RWPE2 (cell line): ENCODE measurements at regions not wholly inside any gene's neighbourhood (a gene's known extent, or its start where the extent isn't known, plus 50 kb on each side); places are given as distances from the start of the nearest gene placed in this dataset.

Experiments used
- ATAC-seq: fragments of 200-7000 bp; cut with Tn5 transposase; 3 replicates; pipeline ENCODE4 v1.9.1; 2021; ENCODE audit warnings: low read depth
- DNase-seq: peaks from one replicate; pipeline ENCODE4 v3.0.0-alpha.2; 2020; ENCODE audit warnings: low spot score
- H3K27ac ChIP-seq: fragments of 450-650 bp; 2 replicates; pipeline ENCODE4 v1.5.1; 2017; ENCODE audit warnings: mild to moderate bottlenecking; ENCODE audit not compliant: poor library complexity, severe bottlenecking
- H3K27me3 ChIP-seq: fragments of 250-450 bp; sonication (Bioruptor Pico); 2 replicates; pipeline ENCODE4 v1.5.1; 2021; ENCODE audit warnings: mild to moderate bottlenecking, moderate library complexity; ENCODE audit not compliant: insufficient read depth, poor library complexity, severe bottlenecking
- H3K36me3 ChIP-seq: fragments of 250-450 bp; sonication (Bioruptor Pico); 2 replicates; pipeline ENCODE4 v1.5.1; 2020; ENCODE audit warnings: low read depth, mild to moderate bottlenecking, moderate library complexity
- H3K4me1 ChIP-seq: fragments of 250-450 bp; sonication (Bioruptor Pico); 2 replicates; pipeline ENCODE4 v1.5.1; 2021; ENCODE audit warnings: mild to moderate bottlenecking, moderate library complexity; ENCODE audit not compliant: insufficient read depth, poor library complexity, severe bottlenecking
- H3K4me3 ChIP-seq: fragments of 250-450 bp; sonication (Bioruptor Pico); 2 replicates; pipeline ENCODE4 v1.5.1; 2021; ENCODE audit warnings: mild to moderate bottlenecking, moderate library complexity; ENCODE audit not compliant: severe bottlenecking
- H3K9me3 ChIP-seq: fragments of 250-450 bp; sonication (Bioruptor Pico); 2 replicates; pipeline ENCODE4 v1.5.1; 2021; ENCODE audit warnings: mild to moderate bottlenecking, moderate library complexity; ENCODE audit not compliant: severe bottlenecking
- CTCF ChIP-seq: fragments of 450-650 bp; IDR thresholded peaks from one replicate; pipeline ENCODE4 v1.5.1; 2017; ENCODE audit warnings: mild to moderate bottlenecking, moderate library complexity; ENCODE audit not compliant: poor library complexity, severe bottlenecking

DNA sequence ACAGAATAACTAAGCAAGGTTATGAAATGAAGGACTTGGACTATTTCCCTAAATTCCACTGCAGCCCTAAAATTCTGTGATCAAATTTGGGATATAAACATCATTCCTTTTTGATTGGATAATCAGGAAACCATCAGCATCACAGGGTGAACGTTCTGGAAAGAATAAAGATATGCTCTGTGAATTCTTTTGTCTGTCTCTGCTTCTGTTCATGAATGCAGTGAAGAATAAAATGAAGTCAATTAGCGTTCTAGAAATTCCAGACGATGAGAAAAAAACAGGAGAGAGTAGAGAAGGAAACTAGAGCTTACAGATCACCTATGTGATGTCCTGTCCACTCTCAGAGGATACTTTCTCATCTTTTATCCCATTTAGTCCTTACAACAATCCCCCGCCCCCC lies 295.1 kb upstream of the SOX9 start:
- ATAC-seq (no peak), DNase-seq (no peak)
- no peak overlapping the region for H3K4me3 ChIP-seq
- H3K27ac ChIP-seq = no peak overlapping the region
- no peak for TF ChIP-seq CTCF
- no peaks in the 10 kb centered on the region for H3K9me3 ChIP-seq
- H3K27me3 ChIP-seq = no peaks in the 10 kb centered on the region
- H3K36me3 ChIP-seq = no peaks in the 10 kb centered on the region
- H3K4me1 ChIP-seq = no peaks in the 10 kb centered on the region

- no peak for TF ChIP-seq CTCF
- Histone ChIP-seq H3K4me3 (no peak overlapping the region), H3K27me3 (no peaks in the 10 kb centered on the region), H3K36me3 (no peaks in the 10 kb centered on the region), H3K4me1 (no peaks in the 10 kb centered on the region), H3K9me3 (no peaks in the 10 kb centered on the region), H3K27ac (no peak overlapping the region)
- DNase-seq = no peak
- no peak for ATAC-seq
Observed at GRCh38 chr17:71828182-71828596, 292.6 kb upstream of the SOX9 start.

DNA sequence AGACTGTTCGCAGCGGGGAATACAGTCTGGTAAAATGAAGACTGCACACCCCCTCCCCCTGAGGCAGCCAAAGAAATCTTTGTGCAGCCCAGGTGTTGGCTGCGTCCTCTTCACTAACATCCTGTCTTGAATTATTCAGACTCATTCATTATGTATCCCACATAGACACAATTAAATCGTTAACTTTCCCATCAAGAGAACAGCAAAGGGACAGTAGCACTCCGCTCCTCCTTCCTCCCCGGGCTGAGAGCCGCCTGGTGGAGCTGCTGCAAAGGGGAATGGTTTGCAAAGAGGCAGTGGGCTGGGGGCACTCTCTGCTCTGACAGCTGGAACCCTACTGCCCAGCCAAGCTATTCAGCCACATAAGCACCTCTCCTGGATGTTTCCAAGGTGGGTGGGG lies 290.0 kb upstream of the SOX9 start:
- no peak for ATAC-seq
- no peak overlapping the region for H3K4me3 ChIP-seq
- H3K4me1 ChIP-seq = no peaks in the 10 kb centered on the region
- H3K27me3 ChIP-seq = no peaks in the 10 kb centered on the region
- H3K36me3 ChIP-seq = no peaks in the 10 kb centered on the region
- TF ChIP-seq CTCF = no peak
- DNase-seq = no peak
- no peaks in the 10 kb centered on the region for H3K9me3 ChIP-seq
- no peak overlapping the region for H3K27ac ChIP-seq

GRCh38 chr17:71842986-71843385 lies 277.8 kb upstream of the SOX9 start:
- ATAC-seq (no peak), DNase-seq (no peak)
- Histone ChIP-seq H3K27me3 (no peaks in the 10 kb centered on the region), H3K9me3 (no peaks in the 10 kb centered on the region), H3K27ac (no peak overlapping the region), H3K36me3 (no peaks in the 10 kb centered on the region), H3K4me3 (no peak overlapping the region), H3K4me1 (no peaks in the 10 kb centered on the region)
- TF ChIP-seq CTCF = no peak

- ATAC-seq (no peak), DNase-seq (no peak)
- Histone ChIP-seq H3K4me3 (no peak overlapping the region), H3K27me3 (no peaks in the 10 kb centered on the region), H3K27ac (no peak overlapping the region), H3K36me3 (no peaks in the 10 kb centered on the region), H3K4me1 (no peaks in the 10 kb centered on the region), H3K9me3 (no peaks in the 10 kb centered on the region)
- no peak for TF ChIP-seq CTCF
Observed at GRCh38 chr17:71845337-71845736, 275.5 kb upstream of the SOX9 start.
